DMS53 treated with DMSO at 0.1 percent for 48 hours (cell line): ENCODE measurements at regions not wholly inside any gene's neighbourhood (a gene's known extent, or its start where the extent isn't known, plus 50 kb on each side); places are given as distances from the start of the nearest gene placed in this dataset.
A peak's percentile ranks its signal among the peaks of the same experiment; 100 is the strongest.

Experiments used
- DNase-seq: peaks from one replicate; lab custom pipeline; 2025; ENCODE audit not compliant: unreplicated experiment; lab: John Stamatoyannopoulos, UW

GRCh38 chr18:54716586-54716985 is 111.7 kb upstream of the RAB27B start:
- no peak for DNase-seq

- DNase-seq, result no peak
Observed at GRCh38 chr18:54717673-54718407, 110.4 kb upstream of the RAB27B start.

GRCh38 chr18:54718408-54718773 is 109.9 kb upstream of the RAB27B start:
- no peak for DNase-seq

- DNase-seq, result no peak
Observed at GRCh38 chr18:54720620-54721019, 107.7 kb upstream of the RAB27B start.

- no peak for DNase-seq
Observed at GRCh38 chr18:54726143-54726542, 102.1 kb upstream of the RAB27B start.

- peak; percentile 36 for DNase-seq
Observed at GRCh38 chr18:54734059-54734458, 94.2 kb upstream of the RAB27B start.

GRCh38 chr18:54736981-54737380 is 91.3 kb upstream of the RAB27B start:
- DNase-seq, result peak; percentile 40

- DNase-seq, result peak; percentile 90
Observed at GRCh38 chr18:54737986-54738385, 90.3 kb upstream of the RAB27B start.

- DNase-seq, result no peak
Observed at GRCh38 chr18:54739476-54739875, 88.8 kb upstream of the RAB27B start.

GRCh38 chr18:54740136-54740846 is 88.0 kb upstream of the RAB27B start:
- DNase-seq, result peak; percentile 59

- no peak for DNase-seq
Observed at GRCh38 chr18:54742120-54742519, 86.2 kb upstream of the RAB27B start.

GRCh38 chr18:54742659-54743604 is 85.3 kb upstream of the RAB27B start:
- no peak for DNase-seq

GRCh38 chr18:54743605-54743995 is 84.7 kb upstream of the RAB27B start:
- DNase-seq, result peak; percentile 73

- DNase-seq, result no peak
Observed at GRCh38 chr18:54749291-54749690, 79.0 kb upstream of the RAB27B start.

- DNase-seq, result peak; percentile 32
Observed at GRCh38 chr18:54750350-54750749, 77.9 kb upstream of the RAB27B start.

- no peak for DNase-seq
Observed at GRCh38 chr18:54752185-54752584, 76.1 kb upstream of the RAB27B start.

GRCh38 chr18:54755456-54755855 is 72.8 kb upstream of the RAB27B start:
- no peak for DNase-seq

GRCh38 chr18:54762386-54762785 is 65.9 kb upstream of the RAB27B start:
- no peak for DNase-seq

GRCh38 chr18:54764786-54765185 is 63.5 kb upstream of the RAB27B start:
- DNase-seq, result no peak

GRCh38 chr18:54765636-54766375 is 62.5 kb upstream of the RAB27B start:
- no peak for DNase-seq

- no peak for DNase-seq
Observed at GRCh38 chr18:54766634-54767033, 61.6 kb upstream of the RAB27B start.
